Activated CD8-positive, alpha-beta memory T cell treated with anti-CD3 and anti-CD28 coated beads, Interleukin-2, amount 10 ng/mL, durations not matched to agents 7 days and 5 days (primary cell): ENCODE measurements at regions not wholly inside any gene's neighbourhood (a gene's known extent, or its start where the extent isn't known, plus 50 kb on each side); places are given as distances from the start of the nearest gene placed in this dataset.

Experiments used
- ATAC-seq: fragments of 150-1000 bp; cut with Tn5 transposase; one replicate; pipeline ENCODE4 v1.10.0; 2021; ENCODE audit warnings: moderate library complexity
- CTCF ChIA-PET: fragments of 350-600 bp; sonication (Branson Sonifier 250); formaldehyde crosslinking; loops from one replicate; lab custom pipeline; 2021; ENCODE audit warnings: antibody characterized with exemption; lab: Charles Lee
- DNase-seq: peaks from one replicate; pipeline ENCODE4 v3.0.0-alpha.2; 2020
- H3K27ac Mint-ChIP-seq: one replicate; pipeline ENCODE4 v1.8.0; 2021; ENCODE audit warnings: mild to moderate bottlenecking, mixed read lengths
- H3K27me3 Mint-ChIP-seq: one replicate; pipeline ENCODE4 v1.8.0; 2021; ENCODE audit warnings: mixed read lengths
- H3K36me3 Mint-ChIP-seq: one replicate; pipeline ENCODE4 v1.8.0; 2021; ENCODE audit warnings: mild to moderate bottlenecking, mixed read lengths
- H3K4me1 Mint-ChIP-seq: one replicate; pipeline ENCODE4 v1.8.0; 2021; ENCODE audit warnings: mixed read lengths
- H3K4me3 Mint-ChIP-seq: one replicate; pipeline ENCODE4 v1.8.0; 2021; ENCODE audit warnings: mild to moderate bottlenecking, moderate library complexity, mixed read lengths
- H3K9me3 Mint-ChIP-seq: one replicate; pipeline ENCODE4 v1.8.0; 2022; ENCODE audit warnings: low read depth, mixed read lengths

- CTCF ChIA-PET, result no interaction called here
These were observed 215.9 kb downstream of the NXNL2 start for GRCh38 chr9:88750832-88751360.

DNA sequence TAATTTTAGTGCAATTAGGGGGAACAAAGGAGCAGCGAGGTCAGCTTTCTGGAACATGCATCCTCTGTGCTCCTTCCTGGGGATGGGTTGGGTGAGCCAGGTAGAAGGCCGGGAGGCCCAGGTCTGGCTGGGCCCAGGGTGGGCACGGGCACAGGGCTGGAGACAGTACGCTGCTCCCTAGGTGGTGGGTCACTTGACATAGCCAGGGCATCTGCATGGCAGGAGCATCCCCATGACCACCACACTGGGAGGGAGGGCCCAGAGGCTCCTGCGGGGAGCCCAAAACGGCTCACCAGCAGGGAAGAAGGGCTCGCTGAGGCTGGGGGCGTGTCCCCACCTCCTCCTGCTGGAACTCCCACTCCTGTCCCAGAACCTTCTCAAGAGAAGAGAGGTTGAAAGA is 216.8 kb downstream of the NXNL2 start:
- CTCF ChIA-PET, result no interaction called here
- no peak for ATAC-seq

More at GRCh38 chr9:88750832-88751360, 215.9 kb downstream of the NXNL2 start:
- H3K4me1 Mint-ChIP-seq, result no peaks in the 10 kb centered on the region
- DNase-seq (no peak), ATAC-seq (no peak)
- no peaks in the 10 kb centered on the region for H3K36me3 Mint-ChIP-seq
- H3K4me3 Mint-ChIP-seq, result no peak overlapping the region
- H3K9me3 Mint-ChIP-seq, result no peaks in the 10 kb centered on the region
- H3K27ac Mint-ChIP-seq, result no peak overlapping the region
- H3K27me3 Mint-ChIP-seq, result no peaks in the 10 kb centered on the region

DNA sequence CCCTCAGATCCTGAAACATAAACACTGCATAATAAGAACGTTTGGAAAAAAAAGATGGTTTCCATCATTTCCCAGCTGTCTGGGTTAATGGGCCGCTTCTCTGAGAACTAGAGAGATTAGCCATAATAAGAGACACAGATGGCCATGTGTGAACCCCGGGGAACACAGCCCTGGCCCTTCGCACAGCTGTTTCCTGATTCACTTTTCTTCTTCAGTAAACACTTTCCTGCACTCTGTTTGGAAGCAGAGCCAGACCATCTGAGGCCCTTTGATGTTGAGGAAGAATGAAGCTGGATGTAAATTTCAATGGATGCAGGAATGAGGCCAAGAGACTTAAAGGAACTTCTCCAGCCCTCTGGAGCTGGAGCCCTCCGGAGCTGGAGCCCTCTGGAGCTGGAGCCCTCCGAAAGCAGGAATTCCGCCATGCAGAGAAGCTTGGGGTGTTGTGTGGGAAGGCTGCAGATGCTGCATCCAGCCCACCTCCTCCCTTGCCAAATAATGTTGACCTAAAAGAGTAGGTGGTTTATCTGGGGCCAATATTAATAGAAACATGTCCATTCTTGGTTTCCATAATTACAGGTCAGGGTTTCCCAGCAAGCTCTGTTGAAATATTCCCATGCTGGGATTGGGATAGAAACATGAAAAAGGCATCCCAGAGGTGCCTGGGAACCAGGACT is 218.9 kb downstream of the NXNL2 start:
- H3K9me3 Mint-ChIP-seq, result no peaks in the 10 kb centered on the region
- H3K4me1 Mint-ChIP-seq, result no peaks in the 10 kb centered on the region

More for the DNA sequence above, 216.8 kb downstream of the NXNL2 start:
- Mint-ChIP-seq H3K27ac (no peak overlapping the region), H3K4me3 (no peak overlapping the region), H3K4me1 (no peaks in the 10 kb centered on the region), H3K36me3 (no peaks in the 10 kb centered on the region), H3K27me3 (peaks cover 4% of the 10 kb centered on the region), H3K9me3 (no peaks in the 10 kb centered on the region)
- DNase-seq, result no peak

DNA sequence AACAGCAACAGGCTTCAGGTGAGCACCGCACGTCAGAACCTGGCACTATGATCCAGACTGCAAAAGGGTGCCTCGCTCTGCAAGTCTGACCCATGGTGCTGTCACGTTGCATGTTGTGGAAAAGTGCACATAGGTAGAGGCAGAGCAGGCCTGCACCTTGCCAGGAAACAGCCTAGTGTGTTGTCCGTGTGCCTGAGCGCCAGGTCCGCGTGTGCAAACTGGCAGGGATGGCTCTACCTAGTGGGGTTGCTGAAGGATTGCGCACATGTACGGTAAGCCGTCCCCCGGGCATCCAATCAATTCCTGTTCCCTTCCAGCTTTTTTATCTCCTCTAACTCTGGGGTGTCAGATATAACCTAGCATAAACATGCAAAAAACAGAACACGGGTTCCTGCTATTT is 219.5 kb downstream of the NXNL2 start:
- ATAC-seq (no peak), DNase-seq (no peak)
- no peak overlapping the region for H3K4me3 Mint-ChIP-seq
- CTCF ChIA-PET, result no interaction called here
- no peaks in the 10 kb centered on the region for H3K4me1 Mint-ChIP-seq
- no peaks in the 10 kb centered on the region for H3K9me3 Mint-ChIP-seq
- no peak overlapping the region for H3K27ac Mint-ChIP-seq
- peaks cover 6% of the 10 kb centered on the region for H3K27me3 Mint-ChIP-seq
- H3K36me3 Mint-ChIP-seq, result no peaks in the 10 kb centered on the region

More for the DNA sequence above, 218.9 kb downstream of the NXNL2 start:
- Mint-ChIP-seq H3K27ac (no peak overlapping the region), H3K4me3 (no peak overlapping the region), H3K27me3 (peaks cover 4% of the 10 kb centered on the region), H3K36me3 (no peaks in the 10 kb centered on the region)
- ATAC-seq (no peak), DNase-seq (no peak)
- CTCF ChIA-PET, result no interaction called here

DNA sequence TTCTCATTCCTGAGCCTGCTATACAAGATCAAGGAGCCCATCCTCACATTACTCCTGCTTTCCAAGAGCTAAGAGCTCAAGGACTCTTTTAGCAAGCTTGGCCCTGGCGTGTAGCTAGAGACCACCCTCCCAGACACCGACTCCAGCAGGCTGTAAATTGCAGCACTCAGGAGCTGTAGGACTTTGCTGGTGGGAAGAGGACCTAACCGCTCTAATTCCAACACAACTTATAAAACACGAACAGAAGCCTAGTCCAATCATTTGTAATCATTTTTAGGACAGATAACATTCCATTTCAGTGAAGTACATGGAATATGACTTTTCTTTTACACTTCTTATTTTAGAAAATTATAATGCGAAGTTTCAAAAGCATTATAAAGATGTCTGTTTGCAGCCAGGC is 219.9 kb downstream of the NXNL2 start:
- ATAC-seq (no peak), DNase-seq (no peak)
- Mint-ChIP-seq H3K27me3 (peaks cover 10% of the 10 kb centered on the region), H3K27ac (no peak overlapping the region), H3K9me3 (no peaks in the 10 kb centered on the region), H3K36me3 (no peaks in the 10 kb centered on the region), H3K4me3 (no peak overlapping the region), H3K4me1 (no peaks in the 10 kb centered on the region)
- CTCF ChIA-PET, result interaction anchor here (0.6 kb wide), 1 partner anchor 71 kb away, joined by 4 read pairs; no protein-coding TSS in a partner anchor

- H3K36me3 Mint-ChIP-seq, result no peaks in the 10 kb centered on the region
- no peak overlapping the region for H3K4me3 Mint-ChIP-seq
- H3K9me3 Mint-ChIP-seq, result no peaks in the 10 kb centered on the region
- no peaks in the 10 kb centered on the region for H3K4me1 Mint-ChIP-seq
- H3K27ac Mint-ChIP-seq, result no peak overlapping the region
- no peak for DNase-seq
- CTCF ChIA-PET, result no interaction called here
- H3K27me3 Mint-ChIP-seq, result peaks cover 27% of the 10 kb centered on the region
- ATAC-seq, result no peak
These were observed 222.5 kb downstream of the NXNL2 start for GRCh38 chr9:88757406-88758010.

DNA sequence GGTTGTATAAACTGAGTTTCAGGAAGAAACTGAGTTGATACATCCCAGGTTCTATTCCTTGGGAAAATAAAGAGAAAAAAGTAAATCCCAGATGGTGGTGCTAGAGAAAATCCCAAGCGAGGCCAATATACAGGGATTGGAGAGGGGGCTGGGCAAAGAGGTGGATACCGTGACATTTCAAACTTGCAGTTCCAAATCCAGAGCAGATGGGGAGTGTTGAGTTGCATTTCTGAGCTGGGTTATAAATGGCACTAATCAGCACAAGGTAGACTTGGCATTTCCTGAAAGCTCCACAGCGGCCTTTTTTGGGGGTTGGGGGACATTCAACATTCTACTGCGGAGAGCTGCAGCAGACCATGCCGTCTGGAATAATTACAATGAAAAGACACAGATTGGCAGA is 224.4 kb downstream of the NXNL2 start:
- ATAC-seq (no peak), DNase-seq (no peak)
- CTCF ChIA-PET, result no interaction called here
- H3K27ac Mint-ChIP-seq, result no peak overlapping the region
- H3K36me3 Mint-ChIP-seq, result no peaks in the 10 kb centered on the region
- H3K27me3 Mint-ChIP-seq, result peaks cover 34% of the 10 kb centered on the region
- H3K9me3 Mint-ChIP-seq, result no peaks in the 10 kb centered on the region
- H3K4me1 Mint-ChIP-seq, result no peaks in the 10 kb centered on the region
- H3K4me3 Mint-ChIP-seq, result no peak overlapping the region

- CTCF ChIA-PET, result no interaction called here
- Mint-ChIP-seq H3K9me3 (no peaks in the 10 kb centered on the region), H3K36me3 (no peaks in the 10 kb centered on the region), H3K4me3 (no peak overlapping the region), H3K4me1 (no peaks in the 10 kb centered on the region), H3K27ac (no peak overlapping the region), H3K27me3 (peaks cover 32% of the 10 kb centered on the region)
- ATAC-seq (no peak), DNase-seq (no peak)
These were observed 224.3 kb upstream of the S1PR3 start for GRCh38 chr9:88766778-88767503.

DNA sequence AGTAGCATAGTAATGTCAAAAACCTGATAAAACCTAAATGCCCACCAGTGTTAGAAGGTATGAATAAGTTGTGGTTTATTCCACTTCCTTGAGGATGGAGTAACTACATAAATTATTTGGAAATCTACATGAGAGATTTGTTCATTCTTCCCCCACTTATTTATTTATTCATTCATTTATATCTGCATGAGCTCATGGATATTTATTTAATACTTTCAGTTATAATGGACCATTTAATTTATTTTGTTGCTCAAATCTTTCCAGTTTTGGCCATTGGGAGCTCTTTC is 223.8 kb upstream of the S1PR3 start:
- CTCF ChIA-PET, result no interaction called here
- Mint-ChIP-seq H3K9me3 (no peaks in the 10 kb centered on the region), H3K27ac (no peak overlapping the region), H3K4me3 (no peak overlapping the region), H3K27me3 (peaks cover 33% of the 10 kb centered on the region), H3K4me1 (no peaks in the 10 kb centered on the region), H3K36me3 (no peaks in the 10 kb centered on the region)
- DNase-seq, result no peak
- ATAC-seq, result no peak

- H3K4me3 Mint-ChIP-seq, result no peak overlapping the region
- no peaks in the 10 kb centered on the region for H3K4me1 Mint-ChIP-seq
- ATAC-seq, result no peak
- DNase-seq, result no peak
- CTCF ChIA-PET, result no interaction called here
- no peaks in the 10 kb centered on the region for H3K9me3 Mint-ChIP-seq
- no peak overlapping the region for H3K27ac Mint-ChIP-seq
- peaks cover 30% of the 10 kb centered on the region for H3K27me3 Mint-ChIP-seq
- H3K36me3 Mint-ChIP-seq, result no peaks in the 10 kb centered on the region
These were observed 218.7 kb upstream of the S1PR3 start for GRCh38 chr9:88772575-88772974.

- H3K27me3 Mint-ChIP-seq, result peaks cover 27% of the 10 kb centered on the region
- H3K9me3 Mint-ChIP-seq, result no peaks in the 10 kb centered on the region
- no peak overlapping the region for H3K27ac Mint-ChIP-seq
- no peak overlapping the region for H3K4me3 Mint-ChIP-seq
- H3K4me1 Mint-ChIP-seq, result no peaks in the 10 kb centered on the region
- no peaks in the 10 kb centered on the region for H3K36me3 Mint-ChIP-seq
- CTCF ChIA-PET, result no interaction called here
- ATAC-seq (no peak), DNase-seq (no peak)
These were observed 218.1 kb upstream of the S1PR3 start for GRCh38 chr9:88773126-88773525.

- Mint-ChIP-seq H3K27ac (no peak overlapping the region), H3K36me3 (no peaks in the 10 kb centered on the region), H3K4me1 (no peaks in the 10 kb centered on the region), H3K27me3 (peaks cover 27% of the 10 kb centered on the region), H3K9me3 (no peaks in the 10 kb centered on the region), H3K4me3 (no peak overlapping the region)
- CTCF ChIA-PET, result no interaction called here
- no peak for DNase-seq
- no peak for ATAC-seq
These were observed 217.5 kb upstream of the S1PR3 start for GRCh38 chr9:88773627-88774244.

DNA sequence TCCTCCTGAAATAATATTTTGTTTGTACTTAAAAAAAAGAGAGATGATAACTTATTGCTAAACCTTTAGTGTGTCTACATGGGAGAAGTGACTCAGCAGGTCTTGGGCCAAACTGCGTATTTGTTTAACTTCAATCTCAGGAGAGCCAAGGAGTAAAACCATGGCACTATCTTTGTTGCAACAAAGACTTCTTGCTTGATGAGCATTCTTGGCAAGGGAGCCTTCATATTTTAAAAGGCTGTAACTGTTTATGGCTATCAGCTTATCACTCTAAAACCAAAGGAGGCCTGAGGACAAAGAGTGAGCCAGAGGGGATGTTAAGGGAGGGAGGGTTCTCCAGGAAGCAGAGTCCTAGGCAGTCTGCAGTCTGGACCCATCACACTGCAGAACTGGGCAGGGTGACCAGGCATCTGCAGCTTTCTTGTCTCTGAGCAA is 216.2 kb upstream of the S1PR3 start:
- no peaks in the 10 kb centered on the region for H3K4me1 Mint-ChIP-seq
- H3K27me3 Mint-ChIP-seq, result peaks cover 25% of the 10 kb centered on the region
- H3K36me3 Mint-ChIP-seq, result no peaks in the 10 kb centered on the region
- H3K9me3 Mint-ChIP-seq, result no peaks in the 10 kb centered on the region
- ATAC-seq (no peak), DNase-seq (no peak)
- H3K27ac Mint-ChIP-seq, result no peak overlapping the region
- H3K4me3 Mint-ChIP-seq, result no peak overlapping the region
- CTCF ChIA-PET, result no interaction called here
